Kidney (tissue), 13 donors: ENCODE measurements at regions not wholly inside any gene's neighbourhood (a gene's known extent, or its start where the extent isn't known, plus 50 kb on each side); places are given as distances from the start of the nearest gene placed in this dataset.
"Not testable (repeated sequence)": the region's sequence is repeated elsewhere in the genome, so short reads cannot be mapped to it uniquely, and the experiment has no call there.

Experiments
- DNase-seq, 5 donors: peaks; one replicate each; pipeline ENCODE4 v3.0.0-alpha.2; 2013 to 2020
- FAIRE-seq: peaks from 2 replicates; lab custom pipeline; 2012; peaks lifted over from hg19 to GRCh38; lab: Jason Lieb, UNC
- H3K27ac ChIP-seq, 2 donors: one replicate each; pipeline ENCODE4 v1.7.0; 2013; ENCODE audit warnings: low read depth in 2 of 2, low read length in 2 of 2, inconsistent platforms in 1 of 2
- H3K27me3 ChIP-seq: one replicate; pipeline ENCODE4 v1.7.1; 2013; ENCODE audit warnings: low read length, inconsistent platforms; ENCODE audit not compliant: control insufficient read depth, insufficient read depth
- H3K36me3 ChIP-seq, 3 donors: one replicate each; pipeline versions ENCODE4 v1.7.0 to v1.7.1; 2013; ENCODE audit warnings: low read length in 3 of 3, control low read depth in 1 of 3, inconsistent platforms in 1 of 3; ENCODE audit not compliant: insufficient read depth in 3 of 3, control insufficient read depth in 2 of 3
- H3K4me1 ChIP-seq, 3 donors: one replicate each; pipeline versions ENCODE4 v1.7.0 to v1.7.1; 2013; ENCODE audit warnings: low read length in 3 of 3, inconsistent platforms in 1 of 3, low read depth in 1 of 3; ENCODE audit not compliant: control insufficient read depth in 2 of 3, insufficient read depth in 2 of 3
- H3K4me3 ChIP-seq, 3 donors: one replicate each; pipeline versions ENCODE4 v1.7.0 to v1.8.1; 2013; ENCODE audit warnings: low read length in 3 of 3, control low read depth in 1 of 3, inconsistent platforms in 1 of 3
- H3K9ac ChIP-seq, 3 donors: one replicate each; pipeline versions ENCODE4 v1.7.0 to v1.7.1; 2013; ENCODE audit warnings: low read length in 3 of 3, control low read depth in 1 of 3, inconsistent platforms in 1 of 3
- H3K9me3 ChIP-seq, 3 donors: one replicate each; pipeline versions ENCODE4 v1.7.0 to v1.7.1; 2013; ENCODE audit warnings: low read length in 3 of 3, control low read depth in 1 of 3, inconsistent platforms in 1 of 3; ENCODE audit not compliant: control insufficient read depth in 2 of 3, insufficient read depth in 1 of 3
- CTCF ChIP-seq: IDR thresholded peaks from 3 replicates; pipeline ENCODE4 v1.5.1; 2012; ENCODE audit warnings: mild to moderate bottlenecking, moderate library complexity, borderline replicate concordance; ENCODE audit not compliant: insufficient read depth; ENCODE audit errors: extremely low read depth
- intact Hi-C: fragments of 100-400 bp; cut with DNase I; formaldehyde crosslinking; loops from one replicate; pipeline ENCODE4 v1.11.1; 2022
- donor health status: control.
- donor health status: control.
- donor health status: control.
- donor health status: control.
- donor health status: control.
- donor health status: DM: yes; HTN: yes; CAD: no.
- donor health status: Normal renal cell carcinoma (clear cell type).

- TF ChIP-seq CTCF = no peak
- Histone ChIP-seq H3K36me3 (no peaks in the 10 kb centered on the region), H3K27me3 (no peaks in the 10 kb centered on the region), H3K9me3 (no peaks in the 10 kb centered on the region), H3K9ac (no peak overlapping the region), H3K4me1 (no peaks in the 10 kb centered on the region), H3K4me3 (no peak overlapping the region), H3K27ac (no peak overlapping the region)
- FAIRE-seq (no peak), DNase-seq (no peak)
- intact Hi-C loops = no loop called here
These were observed 142.2 kb downstream of the NR2F2 start for GRCh38 chr15:96472681-96473080.

GRCh38 chr15:96473556-96473955, 143.1 kb downstream of the NR2F2 start:
- Histone ChIP-seq H3K36me3 (no peaks in the 10 kb centered on the region), H3K27ac (no peak overlapping the region), H3K4me3 (no peak overlapping the region), H3K27me3 (no peaks in the 10 kb centered on the region), H3K4me1 (no peaks in the 10 kb centered on the region), H3K9ac (no peak overlapping the region), H3K9me3 (no peaks in the 10 kb centered on the region)
- no peak for FAIRE-seq
- no peak for TF ChIP-seq CTCF
- DNase-seq = no peak
- intact Hi-C loops = no loop called here

GRCh38 chr15:96474231-96474664, 143.7 kb downstream of the NR2F2 start:
- Histone ChIP-seq H3K4me3 (no peak overlapping the region), H3K4me1 (no peaks in the 10 kb centered on the region), H3K27me3 (no peaks in the 10 kb centered on the region), H3K27ac (no peak overlapping the region), H3K9me3 (no peaks in the 10 kb centered on the region), H3K36me3 (no peaks in the 10 kb centered on the region), H3K9ac (no peak overlapping the region)
- intact Hi-C loops = no loop called here
- TF ChIP-seq CTCF = no peak
- DNase-seq (no peak), FAIRE-seq (no peak)

GRCh38 chr15:96477227-96477626, 146.7 kb downstream of the NR2F2 start:
- Histone ChIP-seq H3K9me3 (no peaks in the 10 kb centered on the region), H3K27me3 (no peaks in the 10 kb centered on the region), H3K4me1 (no peaks in the 10 kb centered on the region), H3K36me3 (no peaks in the 10 kb centered on the region), H3K9ac (no peak overlapping the region), H3K27ac (no peak overlapping the region), H3K4me3 (no peak overlapping the region)
- intact Hi-C loops = no loop called here
- no peak for TF ChIP-seq CTCF
- FAIRE-seq (no peak), DNase-seq (no peak)

GRCh38 chr15:96484412-96484811, 153.9 kb downstream of the NR2F2 start:
- H3K4me1 ChIP-seq, FAIRE-seq, intact Hi-C loops, H3K9me3 ChIP-seq, H3K27ac ChIP-seq, H3K27me3 ChIP-seq, H3K9ac ChIP-seq, H3K4me3 ChIP-seq, H3K36me3 ChIP-seq, DNase-seq: not testable (repeated sequence)
